ENCODE measurements at regions not wholly inside any gene's neighbourhood (a gene's known extent, or its start where the extent isn't known, plus 50 kb on each side); places are given as distances from the start of the nearest gene placed in this dataset.

DNA sequence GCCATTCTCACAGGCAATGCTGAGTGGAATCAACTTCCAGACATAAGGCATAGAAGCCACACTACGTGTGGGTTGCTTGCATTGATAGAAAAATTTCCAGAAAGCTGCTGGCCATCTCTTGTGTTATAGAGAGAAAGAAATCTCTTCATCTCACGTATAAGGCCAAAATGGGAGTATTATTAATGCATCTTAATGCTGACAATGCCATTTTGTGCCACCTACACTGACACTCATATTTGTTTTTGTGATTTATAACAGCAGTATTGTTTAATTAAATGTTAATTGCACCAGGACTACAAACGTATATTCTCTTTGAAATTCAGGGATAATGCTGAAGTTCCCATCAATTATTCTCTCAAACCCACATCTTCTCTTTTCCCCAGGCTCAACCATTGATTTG is 56.1 kb upstream of the TMEM132D start:
- H3K27ac ChIP-seq, result no peak overlapping the region
- no peaks in the 10 kb centered on the region for H3K27me3 ChIP-seq (ENCODE audit: control insufficient read depth, insufficient read depth, low read length)
- H2AFZ ChIP-seq, result no peak overlapping the region
- no peak overlapping the region for H3K9ac ChIP-seq
- TF ChIP-seq, protein P1, sequence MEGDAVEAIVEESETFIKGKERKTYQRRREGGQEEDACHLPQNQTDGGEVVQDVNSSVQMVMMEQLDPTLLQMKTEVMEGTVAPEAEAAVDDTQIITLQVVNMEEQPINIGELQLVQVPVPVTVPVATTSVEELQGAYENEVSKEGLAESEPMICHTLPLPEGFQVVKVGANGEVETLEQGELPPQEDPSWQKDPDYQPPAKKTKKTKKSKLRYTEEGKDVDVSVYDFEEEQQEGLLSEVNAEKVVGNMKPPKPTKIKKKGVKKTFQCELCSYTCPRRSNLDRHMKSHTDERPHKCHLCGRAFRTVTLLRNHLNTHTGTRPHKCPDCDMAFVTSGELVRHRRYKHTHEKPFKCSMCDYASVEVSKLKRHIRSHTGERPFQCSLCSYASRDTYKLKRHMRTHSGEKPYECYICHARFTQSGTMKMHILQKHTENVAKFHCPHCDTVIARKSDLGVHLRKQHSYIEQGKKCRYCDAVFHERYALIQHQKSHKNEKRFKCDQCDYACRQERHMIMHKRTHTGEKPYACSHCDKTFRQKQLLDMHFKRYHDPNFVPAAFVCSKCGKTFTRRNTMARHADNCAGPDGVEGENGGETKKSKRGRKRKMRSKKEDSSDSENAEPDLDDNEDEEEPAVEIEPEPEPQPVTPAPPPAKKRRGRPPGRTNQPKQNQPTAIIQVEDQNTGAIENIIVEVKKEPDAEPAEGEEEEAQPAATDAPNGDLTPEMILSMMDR (IDR thresholded peaks at IDR 0.05), result no peak
- no peaks in the 10 kb centered on the region for H3K4me1 ChIP-seq
- H3K4me3 ChIP-seq (ENCODE audit: low read depth, low read length), result no peak overlapping the region
- no peaks in the 10 kb centered on the region for H3K36me3 ChIP-seq (ENCODE audit: control insufficient read depth, insufficient read depth, low read length)
- no peak overlapping the region for H3K4me2 ChIP-seq (ENCODE audit: low read length)
- H3K9me3 ChIP-seq (ENCODE audit: control insufficient read depth, low read length), result no peaks in the 10 kb centered on the region
- H3K79me2 ChIP-seq, result no peaks in the 10 kb centered on the region

DNA sequence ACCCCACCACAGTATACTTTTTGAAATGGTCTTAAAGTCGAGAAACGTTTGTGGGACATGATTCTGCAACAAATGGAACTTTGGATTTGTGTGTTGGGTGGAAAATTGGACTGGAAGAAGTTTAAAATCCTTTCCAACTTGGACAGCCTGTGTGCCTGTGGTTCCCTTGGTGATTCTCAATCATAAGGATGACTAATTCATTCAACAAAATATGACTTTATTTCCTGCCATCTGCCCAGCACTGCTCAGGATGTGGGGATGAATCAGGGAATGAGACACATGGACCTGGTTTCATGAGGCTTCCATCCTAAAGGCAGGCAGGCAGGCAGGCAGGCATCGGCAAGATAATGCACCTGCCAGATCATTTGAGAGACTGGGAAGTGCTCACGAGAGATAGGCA is 57.3 kb upstream of the TMEM132D start:
- no peak overlapping the region for H3K4me2 ChIP-seq (ENCODE audit: low read length)
- TF ChIP-seq, protein P1 (IDR thresholded peaks at IDR 0.05), result no peak
- H3K4me3 ChIP-seq (ENCODE audit: low read depth, low read length), result no peak overlapping the region
- H3K9me3 ChIP-seq (ENCODE audit: control insufficient read depth, low read length), result no peaks in the 10 kb centered on the region
- no peaks in the 10 kb centered on the region for H3K36me3 ChIP-seq (ENCODE audit: control insufficient read depth, insufficient read depth, low read length)
- H3K27me3 ChIP-seq (ENCODE audit: control insufficient read depth, insufficient read depth, low read length), result no peaks in the 10 kb centered on the region
- no peak overlapping the region for H2AFZ ChIP-seq
- no peak overlapping the region for H3K27ac ChIP-seq
- H3K79me2 ChIP-seq, result no peaks in the 10 kb centered on the region
- H3K4me1 ChIP-seq, result no peaks in the 10 kb centered on the region
- H3K9ac ChIP-seq, result no peak overlapping the region

DNA sequence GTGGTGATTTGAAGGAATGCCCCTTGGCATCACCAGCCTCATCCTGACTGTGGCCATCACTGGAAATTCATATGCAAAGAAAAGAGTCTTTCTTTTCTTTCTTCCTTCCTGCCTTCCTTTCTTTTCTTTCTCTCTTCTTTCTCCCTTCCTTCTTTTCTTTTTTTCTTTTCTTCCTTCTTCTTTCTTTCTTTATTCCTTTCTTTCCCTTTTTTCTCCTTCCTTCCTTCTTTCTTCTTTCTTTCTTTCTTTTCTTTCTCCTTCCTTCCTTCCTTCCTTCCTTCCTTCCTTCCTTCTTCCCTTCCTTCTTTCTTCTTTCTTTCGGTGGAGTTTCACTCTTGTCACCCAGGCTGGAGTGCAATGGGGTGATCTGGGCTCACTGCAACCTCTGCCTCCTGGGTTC is 58.0 kb upstream of the TMEM132D start:
- TF ChIP-seq, protein P1 (IDR thresholded peaks at IDR 0.05), result no peak
- Histone ChIP-seq H3K4me1 (no peaks in the 10 kb centered on the region), H3K9ac (no peak overlapping the region), H3K27ac (no peak overlapping the region), H3K79me2 (no peaks in the 10 kb centered on the region), H3K4me3 (ENCODE audit: low read depth, low read length) (no peak overlapping the region), H3K4me2 (ENCODE audit: low read length) (no peak overlapping the region), H3K36me3 (ENCODE audit: control insufficient read depth, insufficient read depth, low read length) (no peaks in the 10 kb centered on the region), H3K9me3 (ENCODE audit: control insufficient read depth, low read length) (no peaks in the 10 kb centered on the region), H3K27me3 (ENCODE audit: control insufficient read depth, insufficient read depth, low read length) (no peaks in the 10 kb centered on the region), H2AFZ (no peak overlapping the region)

DNA sequence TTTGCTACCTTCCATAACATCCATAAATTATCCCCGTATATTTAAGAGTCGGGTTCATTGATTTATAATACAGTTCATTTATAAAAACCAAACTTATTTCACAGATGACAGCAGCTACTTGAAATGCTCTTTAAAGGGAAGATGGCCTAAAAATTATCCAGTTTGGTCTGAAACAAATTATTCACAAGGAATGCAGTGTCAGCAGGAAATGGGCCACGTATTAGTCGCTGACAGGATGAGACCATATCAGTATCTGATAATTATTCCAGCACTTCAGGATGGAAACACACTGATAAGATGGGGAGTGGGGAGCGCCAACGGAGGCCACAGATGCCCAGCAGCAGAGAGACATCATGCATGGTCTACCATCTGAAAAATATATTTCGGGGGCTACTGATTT is 60.5 kb upstream of the TMEM132D start:
- Histone ChIP-seq H3K4me2 (ENCODE audit: low read length) (no peak overlapping the region), H3K9ac (no peak overlapping the region), H3K4me3 (ENCODE audit: low read depth, low read length) (no peak overlapping the region), H3K27ac (no peak overlapping the region), H3K79me2 (no peaks in the 10 kb centered on the region), H3K36me3 (ENCODE audit: control insufficient read depth, insufficient read depth, low read length) (no peaks in the 10 kb centered on the region), H3K4me1 (no peaks in the 10 kb centered on the region), H3K9me3 (ENCODE audit: control insufficient read depth, low read length) (no peaks in the 10 kb centered on the region), H3K27me3 (ENCODE audit: control insufficient read depth, insufficient read depth, low read length) (no peaks in the 10 kb centered on the region), H2AFZ (no peak overlapping the region)
- TF ChIP-seq, protein P1 (IDR thresholded peaks at IDR 0.05), result no peak

DNA sequence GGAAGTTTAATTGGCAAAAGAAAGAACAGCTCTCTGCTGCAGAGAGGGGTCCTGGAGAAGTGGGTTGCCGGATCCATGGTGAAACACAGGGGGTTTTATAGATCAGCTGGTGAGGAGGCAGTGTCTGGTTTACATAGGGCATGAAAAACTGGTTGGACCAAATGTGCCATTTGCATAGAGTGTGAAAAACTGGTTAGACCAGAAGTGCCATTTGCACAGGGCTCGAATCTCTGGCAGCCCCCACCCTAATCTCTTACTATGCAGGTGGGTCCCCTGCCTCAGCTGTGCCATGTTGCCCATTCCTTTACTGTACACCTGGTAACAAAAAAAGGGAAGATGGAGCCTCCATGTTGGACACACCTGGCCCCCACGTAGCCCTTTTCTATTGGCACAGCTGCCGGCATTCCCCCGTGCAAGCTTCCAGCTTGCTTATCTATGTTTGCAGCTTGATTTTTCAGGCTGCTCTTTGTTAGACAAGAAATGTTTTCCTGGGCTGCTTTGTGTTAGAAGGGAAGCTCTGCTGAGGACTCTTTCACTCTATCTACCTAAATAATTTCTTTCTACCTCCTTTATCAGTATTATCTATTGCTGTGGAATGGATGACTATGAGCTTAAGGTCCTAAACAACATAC is 61.1 kb upstream of the TMEM132D start:
- H3K9me3 ChIP-seq (ENCODE audit: control insufficient read depth, low read length), result no peaks in the 10 kb centered on the region
- no peak overlapping the region for H3K4me3 ChIP-seq (ENCODE audit: low read depth, low read length)
- H3K9ac ChIP-seq, result no peak overlapping the region
- H3K4me2 ChIP-seq (ENCODE audit: low read length), result no peak overlapping the region
- no peaks in the 10 kb centered on the region for H3K27me3 ChIP-seq (ENCODE audit: control insufficient read depth, insufficient read depth, low read length)
- H3K4me1 ChIP-seq, result no peaks in the 10 kb centered on the region
- H3K27ac ChIP-seq, result no peak overlapping the region
- H2AFZ ChIP-seq, result no peak overlapping the region
- no peaks in the 10 kb centered on the region for H3K36me3 ChIP-seq (ENCODE audit: control insufficient read depth, insufficient read depth, low read length)
- no peaks in the 10 kb centered on the region for H3K79me2 ChIP-seq
- TF ChIP-seq, protein P1 (IDR thresholded peaks at IDR 0.05), result no peak
